SHP77 treated with DMSO at 0.1 percent for 48 hours (cell line): ENCODE measurements at regions not wholly inside any gene's neighbourhood (a gene's known extent, or its start where the extent isn't known, plus 50 kb on each side); places are given as distances from the start of the nearest gene placed in this dataset.

Experiments used
- DNase-seq: peaks from one replicate; lab custom pipeline; 2025; lab: John Stamatoyannopoulos, UW

DNA sequence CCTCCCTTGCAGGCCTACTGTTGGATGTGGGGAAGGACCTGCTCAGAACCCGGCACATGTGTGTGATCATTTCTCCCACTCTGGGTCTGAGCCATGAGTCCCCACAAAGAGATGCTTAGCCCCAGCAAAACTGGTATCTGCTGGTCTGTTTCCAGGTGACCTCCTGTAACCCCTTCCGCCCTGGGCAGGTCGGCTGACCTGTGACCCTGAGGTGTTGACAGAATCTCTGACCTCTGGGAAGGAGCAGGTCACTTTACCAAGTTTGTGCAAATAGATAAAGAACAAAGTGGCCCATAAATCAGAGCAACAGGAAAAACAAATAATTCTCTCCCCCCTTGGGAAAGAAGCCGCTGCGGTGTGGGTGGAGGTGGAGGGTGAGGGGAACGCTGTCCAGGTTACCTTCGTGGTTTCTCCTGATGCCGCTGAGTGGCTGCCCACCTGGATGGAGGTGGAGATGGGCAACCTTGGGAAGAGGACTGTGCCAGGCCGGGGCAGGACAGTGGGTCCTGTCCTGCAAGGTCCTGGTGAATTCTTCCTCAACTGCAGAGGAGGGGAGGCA is 174.0 kb upstream of the MYCN start:
- no peak for DNase-seq

DNA sequence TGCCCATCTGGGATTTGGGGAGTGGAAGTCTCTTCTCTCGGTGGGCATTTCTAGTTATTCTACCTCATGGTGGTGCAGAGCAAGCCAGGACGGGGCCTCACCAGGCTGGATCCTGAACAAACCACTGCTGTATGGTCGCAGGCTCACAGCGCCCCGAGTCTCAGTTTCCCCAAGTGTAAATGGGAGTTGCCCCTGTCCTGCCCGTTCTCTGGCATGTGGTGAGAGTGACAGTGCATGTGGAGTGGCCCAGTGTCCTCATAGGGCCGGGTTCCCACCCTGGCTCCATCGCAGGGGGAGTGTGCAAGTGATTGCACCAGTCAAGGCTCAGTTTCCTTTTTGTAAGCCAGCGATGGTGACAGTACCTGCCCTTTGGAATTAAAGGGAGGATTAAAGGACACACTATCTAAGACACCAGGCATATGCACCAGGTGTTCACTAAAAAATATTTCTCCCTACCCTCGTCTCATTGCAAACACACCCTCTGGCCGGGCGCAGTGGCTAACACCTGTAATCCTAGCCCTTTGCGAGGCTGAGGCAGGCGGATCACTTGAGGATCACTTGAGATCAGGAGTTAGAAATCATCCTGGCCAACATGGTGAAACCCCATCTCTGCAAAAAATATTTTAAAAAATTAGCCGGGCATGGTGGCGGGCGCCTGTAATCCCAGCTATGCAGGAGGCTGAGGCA is 173.3 kb upstream of the MYCN start:
- no peak for DNase-seq

DNA sequence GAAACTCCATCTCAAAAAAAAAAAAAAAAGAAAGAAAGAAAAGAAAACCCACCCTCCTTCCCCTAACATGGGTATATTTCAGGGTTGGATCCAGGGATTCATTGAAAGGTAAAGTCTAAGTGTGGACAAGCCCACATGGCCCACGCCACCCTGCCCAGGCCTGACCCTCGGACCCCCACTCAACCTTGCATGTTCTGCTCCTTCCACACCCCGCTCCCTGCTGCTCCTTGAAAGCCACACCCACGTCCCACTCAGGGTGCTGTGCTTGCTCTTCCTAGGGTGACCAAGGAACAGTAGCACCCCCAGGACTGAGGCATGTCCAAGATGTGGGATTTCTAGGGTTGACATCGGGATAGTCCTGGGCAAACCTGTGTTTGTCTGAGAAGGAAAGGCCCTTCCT is 172.7 kb upstream of the MYCN start:
- no peak for DNase-seq

DNA sequence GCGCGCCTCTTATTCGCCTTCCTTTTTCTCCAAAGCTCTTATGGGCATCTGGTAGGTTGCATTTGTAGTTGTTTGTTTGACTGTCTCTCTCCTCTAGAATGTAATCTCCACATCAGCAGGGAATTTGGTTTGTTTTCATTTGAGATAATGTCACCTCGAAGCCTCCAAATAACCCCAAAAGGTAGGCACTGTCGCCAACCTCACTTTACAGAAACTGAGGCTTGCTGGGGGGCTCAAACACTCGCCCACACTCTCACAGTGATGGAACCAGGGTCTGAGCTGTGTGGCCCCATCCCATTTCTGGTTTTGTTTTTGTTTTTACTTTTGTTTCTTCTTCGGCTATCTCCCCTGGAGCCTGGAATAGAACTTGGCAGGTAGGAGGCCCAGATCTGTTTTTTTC is 172.2 kb upstream of the MYCN start:
- no peak for DNase-seq

DNA sequence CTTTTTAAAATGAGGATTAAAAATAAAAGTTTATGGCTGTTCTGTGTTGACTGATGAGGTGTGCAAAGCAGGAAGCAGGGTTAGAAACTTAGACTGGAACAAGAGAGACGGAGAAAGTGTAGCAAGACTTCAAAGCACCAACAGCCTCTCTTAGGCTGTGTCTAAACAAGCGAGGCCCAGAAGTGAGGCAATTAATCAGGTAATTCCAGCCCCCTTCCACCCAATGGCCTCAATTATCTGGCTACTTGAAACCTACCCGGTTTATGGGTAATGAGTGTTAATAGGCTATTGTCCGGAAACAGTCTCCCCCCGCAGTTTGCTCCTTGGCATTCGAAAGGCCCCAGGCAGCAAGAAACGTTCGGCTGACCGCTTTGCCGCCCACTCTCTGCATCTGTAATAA is 171.7 kb upstream of the MYCN start:
- no peak for DNase-seq

DNA sequence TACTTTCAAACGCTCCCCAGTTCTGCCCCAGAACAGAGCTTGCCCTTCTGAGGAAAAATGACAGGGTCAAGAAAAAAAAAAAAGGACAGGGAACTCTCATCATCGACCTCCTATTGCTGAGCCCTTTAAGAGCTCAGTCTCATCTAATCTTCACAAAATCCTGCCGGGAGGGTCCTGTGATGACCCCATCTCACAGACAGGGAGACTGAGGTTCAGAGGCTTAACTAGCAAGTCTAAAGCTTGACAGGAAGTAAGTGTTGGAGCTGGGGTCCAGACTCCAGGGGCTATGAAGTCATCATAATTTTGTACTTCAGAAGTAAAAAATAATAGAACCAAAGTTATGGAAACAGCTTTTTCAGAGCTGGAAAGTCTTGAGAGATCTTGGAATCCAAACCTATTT is 171.1 kb upstream of the MYCN start:
- no peak for DNase-seq

DNA sequence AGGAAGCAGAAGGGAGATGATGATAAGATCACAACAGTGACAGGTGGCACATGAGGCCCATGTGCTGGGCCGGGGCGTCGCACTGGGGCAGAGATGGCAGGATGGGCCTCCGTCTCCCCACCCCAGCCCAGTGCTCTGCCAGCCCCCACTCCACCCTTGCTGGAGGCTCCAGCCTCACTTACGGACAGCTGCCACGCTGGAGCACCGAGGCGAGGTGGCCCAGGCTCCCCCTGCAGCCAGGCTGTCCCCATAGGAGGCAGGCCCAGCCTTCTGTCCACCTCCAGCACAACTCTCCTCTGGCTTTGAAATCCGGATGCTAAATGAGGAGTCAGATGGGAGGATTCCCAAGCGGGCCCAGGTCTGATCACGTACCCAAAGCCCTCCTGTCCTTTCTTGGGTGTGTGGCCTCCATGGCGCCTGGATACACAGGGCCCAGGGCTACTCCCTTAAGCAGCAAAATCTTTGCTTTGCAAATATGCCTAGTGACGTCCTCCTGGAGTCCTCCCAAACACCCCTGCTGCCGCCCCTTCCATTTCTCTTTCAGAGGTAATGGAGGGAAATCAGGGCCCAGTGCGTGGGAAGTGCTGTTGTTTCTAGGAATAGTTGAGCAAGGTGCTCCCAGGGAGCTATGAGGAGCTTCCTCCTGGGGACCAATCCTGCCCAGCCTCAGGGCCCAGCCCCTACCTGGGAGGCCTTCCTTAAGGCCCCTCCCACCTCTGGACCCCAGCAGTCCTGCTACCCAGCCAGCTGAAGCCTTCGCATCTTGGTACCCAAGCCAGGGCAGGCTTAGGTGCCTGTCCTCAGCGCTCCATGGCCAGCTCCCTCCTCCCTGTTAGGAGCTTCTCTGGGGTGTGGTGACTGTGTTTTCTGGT is 170.4 kb upstream of the MYCN start:
- no peak for DNase-seq

DNA sequence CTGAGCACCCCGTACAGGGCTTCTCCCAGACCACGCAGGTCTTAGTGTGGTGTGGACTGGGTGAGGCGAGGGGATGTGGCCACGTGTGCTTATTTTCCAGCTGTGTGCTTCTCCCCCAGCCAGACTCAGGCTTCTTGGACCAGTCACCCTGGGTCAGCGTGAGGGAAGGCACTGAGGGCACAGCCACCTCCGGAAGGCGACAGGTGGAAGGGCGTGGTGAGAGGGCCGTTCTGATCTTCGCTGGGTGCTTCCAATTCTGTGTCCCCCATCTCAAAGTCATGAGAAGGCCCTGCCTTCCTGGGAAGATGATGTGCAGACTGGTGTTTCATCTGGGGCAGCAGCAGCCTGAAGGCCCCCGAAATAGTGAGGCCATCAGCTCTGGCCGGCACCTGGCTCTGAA is 169.7 kb upstream of the MYCN start:
- DNase-seq, result no peak

DNA sequence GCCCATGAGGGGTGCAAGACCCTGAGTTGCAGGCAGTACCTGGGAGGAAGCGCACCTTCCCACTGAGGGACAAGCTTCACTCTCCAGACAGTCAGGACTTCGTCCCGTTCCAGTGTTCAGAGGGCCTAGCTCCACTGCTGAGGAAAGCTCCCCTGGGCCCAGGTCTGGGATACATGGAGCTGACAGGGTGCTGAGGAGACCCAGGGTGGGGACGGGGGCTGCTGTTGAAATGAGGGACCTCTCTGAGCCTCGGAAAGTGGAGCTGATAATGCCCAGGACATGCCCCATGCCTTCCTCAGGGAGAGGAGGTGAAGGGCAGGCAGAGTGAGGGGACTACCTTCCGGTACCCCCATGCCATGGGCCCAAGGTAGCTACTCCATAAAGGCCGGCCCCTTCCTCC is 169.2 kb upstream of the MYCN start:
- no peak for DNase-seq

DNA sequence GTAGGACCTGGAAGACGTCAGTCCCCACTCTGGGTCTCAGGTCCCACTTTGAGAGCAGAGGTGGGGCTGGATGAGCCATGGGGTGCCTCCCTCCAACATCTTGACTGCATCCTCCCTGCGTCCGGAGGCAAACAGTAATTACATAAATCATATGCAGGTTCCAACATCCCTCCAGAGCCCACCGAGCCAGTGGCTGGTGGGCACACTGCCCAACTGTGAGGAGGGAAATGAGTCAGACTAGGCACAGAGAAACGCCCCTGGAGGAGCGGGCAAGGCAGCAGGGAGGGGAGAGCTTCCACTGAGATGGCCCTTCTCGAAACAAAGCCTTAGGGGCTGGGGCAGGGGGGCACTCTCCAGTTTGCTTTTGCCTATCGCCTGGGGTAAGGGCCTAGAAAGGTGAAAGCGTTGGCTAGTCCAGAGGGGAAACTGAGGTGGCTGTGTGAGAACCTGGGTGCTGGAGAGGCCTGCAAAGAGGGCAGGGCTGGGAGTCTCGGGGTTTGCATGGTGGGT is 168.2 kb upstream of the MYCN start:
- DNase-seq, result no peak

DNA sequence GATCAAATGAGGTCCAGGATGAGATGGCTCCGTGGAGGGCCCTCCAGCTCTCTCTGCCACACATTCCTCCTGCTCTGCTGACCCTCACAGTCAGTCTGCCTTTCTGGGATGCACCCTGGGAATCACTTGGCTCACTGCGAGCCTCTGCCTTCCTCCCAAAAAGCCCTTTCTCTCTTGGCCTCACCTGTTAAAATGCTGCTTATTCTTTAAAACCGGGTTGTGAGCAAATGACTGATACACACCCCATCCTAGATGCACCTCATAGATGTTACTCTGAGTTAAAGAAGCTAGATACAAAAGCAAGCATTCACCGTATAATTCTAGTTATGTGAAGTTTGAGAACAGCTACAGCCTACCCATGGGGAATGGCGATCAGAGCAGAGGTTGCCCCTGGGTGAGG is 167.7 kb upstream of the MYCN start:
- no peak for DNase-seq

DNA sequence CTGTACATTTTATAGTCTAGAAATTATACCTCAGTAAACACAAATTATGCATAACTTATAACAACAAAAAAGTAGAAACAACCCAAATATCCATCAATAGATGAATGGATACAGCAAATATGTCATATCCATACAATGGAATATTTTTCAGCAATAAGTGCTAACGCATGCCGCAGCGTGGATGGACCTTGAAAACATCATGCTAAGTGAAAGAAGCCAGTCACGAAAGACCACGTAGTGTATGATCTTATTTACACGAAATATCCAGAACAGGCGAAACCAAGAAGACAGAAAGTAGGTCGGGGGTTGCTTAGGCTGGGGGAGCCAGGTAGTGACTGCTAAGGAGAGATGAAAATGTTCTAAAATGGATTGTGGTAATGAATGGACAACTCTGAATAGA is 167.1 kb upstream of the MYCN start:
- no peak for DNase-seq

DNA sequence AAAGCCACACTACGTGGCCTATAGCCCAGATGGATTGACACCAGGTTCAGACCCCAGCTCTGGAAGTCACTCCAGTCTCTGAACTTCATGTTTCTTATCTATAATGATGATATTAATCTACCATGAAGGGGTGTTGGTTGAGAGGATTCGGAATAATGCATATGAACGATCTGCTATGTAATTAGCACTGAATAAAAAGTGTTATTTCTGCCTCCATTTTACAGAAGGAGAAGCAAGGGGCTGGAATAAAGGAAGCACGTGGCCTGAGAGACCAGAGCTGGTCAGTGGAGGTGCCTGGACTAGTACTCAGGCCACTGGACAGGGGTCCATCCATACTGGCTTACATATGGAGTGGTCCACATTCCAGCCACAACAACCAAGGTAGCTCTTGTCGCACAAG is 166.5 kb upstream of the MYCN start:
- DNase-seq, result no peak

DNA sequence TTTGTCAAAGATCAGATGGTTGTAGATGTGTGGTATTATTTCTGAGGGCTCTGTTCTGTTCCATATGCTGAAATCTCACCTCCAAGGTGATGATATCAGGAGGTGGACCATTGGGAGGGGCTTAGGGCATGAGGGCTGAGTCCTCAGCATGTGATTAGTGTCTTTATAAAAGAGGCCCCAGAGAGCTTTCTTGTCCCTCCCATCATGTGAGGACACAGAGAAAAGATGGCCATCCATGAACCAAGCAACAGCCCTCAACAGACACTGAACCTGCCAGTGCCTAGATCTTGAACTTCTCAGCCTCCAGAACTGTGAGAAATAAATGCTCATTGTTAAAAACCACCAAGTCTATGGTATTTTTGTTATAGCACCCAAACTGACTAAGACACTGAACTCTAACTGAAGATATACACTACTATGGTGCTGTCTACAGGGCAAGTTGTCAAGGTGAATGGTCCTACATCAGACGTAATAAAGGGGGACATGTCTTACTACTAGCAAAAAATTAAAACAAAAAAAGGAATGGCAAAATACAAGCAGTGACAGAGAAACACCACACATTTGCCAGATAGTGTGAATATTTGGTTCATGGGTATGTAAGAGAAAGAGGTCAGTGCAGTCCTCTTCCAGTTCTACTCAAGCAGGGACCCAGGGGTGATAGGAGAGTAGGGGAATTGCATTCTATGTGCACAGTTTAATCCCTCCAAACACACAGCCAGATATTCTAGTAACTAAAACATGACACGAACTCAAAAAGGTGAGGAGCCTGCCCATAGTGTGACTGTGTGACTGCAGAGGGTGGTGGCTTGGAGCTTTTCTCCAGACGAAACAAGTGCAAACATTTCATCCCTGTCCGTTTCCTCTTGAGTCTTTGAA is 164.4 kb upstream of the MYCN start:
- DNase-seq, result no peak

DNA sequence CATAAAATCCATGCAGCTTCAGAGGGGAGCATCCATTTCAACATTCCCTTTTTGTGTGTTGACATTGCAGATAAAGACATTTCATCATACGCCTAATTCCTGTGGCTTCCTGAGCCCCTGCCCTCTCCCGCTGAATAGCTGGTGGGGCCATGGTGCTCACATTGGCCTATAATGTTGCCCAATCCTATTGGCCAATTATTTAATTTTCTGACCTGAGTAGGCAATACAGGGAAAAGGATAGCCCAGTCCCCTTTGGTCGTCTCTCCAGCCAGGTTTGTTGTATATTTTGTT is 163.8 kb upstream of the MYCN start:
- DNase-seq, result no peak

DNA sequence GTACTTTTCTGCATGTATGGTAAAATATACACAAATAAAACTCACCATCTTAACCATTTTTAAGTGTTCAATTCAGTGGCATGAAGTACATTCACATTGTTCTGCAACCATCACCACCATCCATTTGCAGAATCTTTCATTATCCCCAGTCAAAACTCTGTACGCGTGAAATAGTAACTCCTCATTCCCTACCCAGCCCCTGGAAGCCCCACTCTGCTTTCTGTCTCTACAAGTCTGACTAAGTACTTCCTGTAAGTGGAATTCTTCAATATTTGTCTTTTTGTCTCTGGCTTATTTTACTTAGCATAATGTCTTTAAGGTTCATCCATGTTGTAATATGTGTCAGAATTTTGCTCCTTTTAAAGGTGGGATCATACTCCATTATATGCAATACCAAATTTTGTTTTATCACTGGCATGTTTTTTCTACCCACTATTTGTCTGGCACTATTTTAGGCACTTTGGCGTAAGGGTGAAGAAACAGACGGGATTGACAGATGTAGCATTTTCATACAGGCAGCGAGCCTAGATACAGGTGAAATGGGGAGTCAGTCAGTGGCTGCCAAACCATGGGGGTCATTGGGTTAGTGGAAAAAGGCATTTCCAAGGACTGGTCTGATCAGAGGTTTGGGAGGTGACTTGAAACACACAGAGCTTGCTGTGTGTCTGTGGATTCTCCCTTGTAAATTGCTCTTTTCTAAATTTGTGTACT is 163.2 kb upstream of the MYCN start:
- no peak for DNase-seq

DNA sequence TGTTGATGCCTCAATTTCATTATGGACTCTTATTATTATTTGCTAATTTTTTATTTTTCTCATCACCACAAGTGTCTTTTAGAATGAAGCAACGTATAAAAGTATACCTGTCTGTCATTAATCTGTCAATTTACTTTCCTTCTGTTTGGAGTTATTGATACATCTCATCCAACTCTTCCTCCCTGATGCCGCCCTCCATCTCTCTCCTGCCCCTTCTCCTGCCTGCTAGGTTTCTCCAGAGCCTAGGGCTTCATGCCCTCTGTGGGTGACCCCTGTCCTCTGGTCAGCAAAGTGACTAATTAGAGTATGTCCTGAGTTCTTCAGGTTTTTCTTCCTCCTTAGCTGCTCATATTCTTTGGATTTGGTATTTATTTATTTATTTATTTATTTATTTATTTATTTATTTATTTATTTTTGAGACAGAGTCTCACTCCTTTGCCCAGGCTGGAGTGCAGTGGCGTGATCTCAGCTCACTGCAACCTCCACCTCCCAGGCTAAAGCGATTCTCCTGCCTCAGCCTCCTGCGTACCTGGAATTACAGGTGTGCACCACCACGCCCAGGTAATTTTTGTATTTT is 162.5 kb upstream of the MYCN start:
- no peak for DNase-seq

DNA sequence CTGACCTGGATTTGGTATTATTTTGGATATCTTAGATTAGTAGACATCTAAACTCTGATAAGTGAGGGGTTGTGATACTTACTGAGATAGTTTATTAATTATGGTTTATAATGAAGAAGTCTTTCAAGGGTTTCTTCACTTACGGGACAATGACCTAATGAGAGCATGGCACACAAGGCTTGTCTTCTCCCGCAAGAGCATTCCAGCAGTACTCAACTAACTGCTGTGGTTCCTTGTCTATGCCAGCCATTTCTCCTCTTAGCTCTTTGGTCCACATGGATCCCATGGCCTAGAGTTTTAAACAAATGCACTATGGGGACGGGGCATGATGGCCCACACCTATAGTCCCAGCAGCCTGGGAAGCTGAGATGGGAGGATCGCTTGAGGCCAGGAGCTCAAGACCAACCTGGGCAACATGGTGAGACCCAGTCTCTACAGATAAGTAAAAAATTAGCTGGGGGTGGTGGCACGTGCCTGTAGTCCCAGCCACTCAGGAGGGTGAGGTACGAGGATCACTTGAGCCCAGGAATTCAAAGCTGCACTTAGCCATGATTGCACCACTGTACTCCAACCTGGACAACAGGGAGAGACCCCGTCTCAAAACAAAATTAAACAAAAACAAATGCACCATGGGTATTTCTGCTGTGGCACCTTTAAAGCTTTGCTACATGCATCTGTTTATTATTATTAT is 161.7 kb upstream of the MYCN start:
- DNase-seq, result no peak

DNA sequence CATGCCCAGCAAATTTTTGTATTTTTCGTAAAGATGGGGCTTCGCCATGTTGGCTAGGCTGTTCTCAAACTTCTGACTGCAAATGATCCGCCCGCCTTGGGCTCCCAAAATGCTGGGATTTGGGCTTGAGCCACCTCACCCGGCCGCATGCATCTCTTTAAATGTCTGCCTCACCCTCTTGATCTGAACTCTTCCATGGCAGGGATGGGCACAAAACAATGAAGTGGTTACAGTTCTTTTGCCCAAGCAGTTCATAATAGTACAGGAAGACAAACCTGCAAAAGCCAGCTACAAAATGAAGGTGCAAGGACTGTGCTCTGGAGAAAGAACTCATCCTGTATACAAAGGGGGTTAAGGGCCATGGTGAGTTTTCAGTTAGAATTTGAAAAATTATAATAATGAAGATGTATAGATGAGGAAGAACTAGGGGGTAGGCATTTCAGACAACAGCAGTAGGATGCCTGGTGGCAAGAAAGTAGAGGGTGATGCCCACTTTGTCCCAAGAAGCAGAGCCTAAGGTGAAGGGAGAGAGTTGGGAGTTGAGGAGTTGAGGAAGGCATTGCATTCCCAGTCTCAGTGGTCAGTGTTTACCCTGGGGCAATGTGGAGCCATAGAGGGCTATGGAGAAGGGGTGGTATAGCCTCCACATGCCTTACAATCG is 160.8 kb upstream of the MYCN start:
- DNase-seq, result no peak

DNA sequence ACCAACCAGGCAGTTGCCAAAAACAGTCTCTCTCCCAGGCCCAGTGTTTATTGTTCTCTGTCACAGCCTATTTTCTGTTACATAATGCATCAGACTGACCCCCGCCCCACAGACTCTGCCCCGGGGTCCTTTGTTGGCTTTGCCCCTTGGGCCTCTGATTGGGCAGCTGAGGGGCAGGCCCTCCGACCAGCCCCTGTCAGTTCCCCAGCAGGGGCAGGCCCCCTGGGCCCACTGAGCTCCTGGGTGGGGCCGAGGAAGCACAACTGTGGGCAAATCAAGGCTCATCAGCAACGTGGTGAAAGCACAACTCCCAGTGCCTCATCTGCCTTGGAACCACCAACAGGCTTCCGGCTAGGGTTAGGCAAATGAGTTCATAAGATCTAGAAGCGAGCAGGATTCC is 160.1 kb upstream of the MYCN start:
- no peak for DNase-seq
